ENCODE measurements at regions not wholly inside any gene's neighbourhood (a gene's known extent, or its start where the extent isn't known, plus 50 kb on each side); places are given as distances from the start of the nearest gene placed in this dataset.

GRCh38 chr5:56350597-56351170, 117.6 kb upstream of the ANKRD55 start:
- TF ChIP-seq POLR2AphosphoS5 (IDR thresholded peaks at IDR 0.05), result peak; percentile 61 to 64
- no peak for TF ChIP-seq CTCF (IDR thresholded peaks at IDR 0.05)
- no peak for TF ChIP-seq EP300 (IDR thresholded peaks at IDR 0.05)
